RPMI8226 (cell line): ENCODE measurements at regions not wholly inside any gene's neighbourhood (a gene's known extent, or its start where the extent isn't known, plus 50 kb on each side); places are given as distances from the start of the nearest gene placed in this dataset.
"Not testable (repeated sequence)": the region's sequence is repeated elsewhere in the genome, so short reads cannot be mapped to it uniquely, and the experiment has no call there.

Source experiments
- DNase-seq: peaks from one replicate; pipeline ENCODE4 v3.0.0-alpha.2; 2015

GRCh38 chr4:167955006-167955405 lies 137.3 kb upstream of the ANXA10 start:
- no peak for DNase-seq

GRCh38 chr4:167956676-167957075 lies 135.7 kb upstream of the ANXA10 start:
- no peak for DNase-seq

GRCh38 chr4:167964766-167965373 lies 127.5 kb upstream of the ANXA10 start:
- DNase-seq, result no peak

DNA sequence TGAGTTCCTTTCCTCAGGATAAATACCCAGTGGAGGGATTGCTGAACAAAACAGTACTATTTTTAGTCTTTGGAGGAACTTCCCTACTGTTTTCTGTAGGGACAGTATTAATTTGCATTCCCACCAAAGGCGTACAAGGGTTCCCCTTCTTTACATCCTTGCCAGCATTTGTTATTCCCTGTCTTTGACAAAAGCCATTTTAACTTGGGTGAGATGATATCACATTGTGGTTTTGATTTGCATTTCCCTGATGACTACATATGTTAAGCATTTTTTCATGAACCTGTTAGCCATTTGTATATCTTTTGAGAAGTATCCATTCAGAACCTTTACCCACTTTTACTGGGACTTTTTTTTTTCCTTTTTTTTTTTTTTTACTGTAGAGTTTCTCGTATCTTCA lies 126.2 kb upstream of the ANXA10 start:
- DNase-seq, result no peak

GRCh38 chr4:167973513-167973912 lies 118.8 kb upstream of the ANXA10 start:
- DNase-seq, result no peak

GRCh38 chr4:167985565-167985964 lies 106.8 kb upstream of the ANXA10 start:
- no peak for DNase-seq

GRCh38 chr4:167986044-167986443 lies 106.3 kb upstream of the ANXA10 start:
- DNase-seq, result no peak

GRCh38 chr4:167987285-167987684 lies 105.1 kb upstream of the ANXA10 start:
- no peak for DNase-seq

GRCh38 chr4:167989815-167990214 lies 102.5 kb upstream of the ANXA10 start:
- DNase-seq, result no peak

DNA sequence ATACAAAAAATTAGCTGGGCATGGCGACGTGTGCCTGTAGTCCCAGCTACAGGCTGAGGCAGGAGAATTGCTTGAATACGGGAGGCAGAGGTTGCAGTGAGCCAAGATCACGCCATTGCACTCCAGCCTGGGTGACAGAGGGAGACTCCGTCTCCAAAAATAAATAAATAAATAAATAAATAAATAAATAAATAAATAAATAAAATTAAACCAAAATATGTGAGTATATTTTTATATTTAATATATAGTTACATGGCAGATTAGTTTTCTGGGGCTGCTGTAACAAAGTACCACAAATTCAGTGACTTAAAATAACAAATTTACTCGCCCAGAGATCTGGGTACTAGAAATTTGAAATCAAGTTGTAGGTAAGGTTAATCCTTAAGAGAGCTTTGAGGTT lies 84.2 kb upstream of the ANXA10 start:
- not testable (repeated sequence) for DNase-seq

DNA sequence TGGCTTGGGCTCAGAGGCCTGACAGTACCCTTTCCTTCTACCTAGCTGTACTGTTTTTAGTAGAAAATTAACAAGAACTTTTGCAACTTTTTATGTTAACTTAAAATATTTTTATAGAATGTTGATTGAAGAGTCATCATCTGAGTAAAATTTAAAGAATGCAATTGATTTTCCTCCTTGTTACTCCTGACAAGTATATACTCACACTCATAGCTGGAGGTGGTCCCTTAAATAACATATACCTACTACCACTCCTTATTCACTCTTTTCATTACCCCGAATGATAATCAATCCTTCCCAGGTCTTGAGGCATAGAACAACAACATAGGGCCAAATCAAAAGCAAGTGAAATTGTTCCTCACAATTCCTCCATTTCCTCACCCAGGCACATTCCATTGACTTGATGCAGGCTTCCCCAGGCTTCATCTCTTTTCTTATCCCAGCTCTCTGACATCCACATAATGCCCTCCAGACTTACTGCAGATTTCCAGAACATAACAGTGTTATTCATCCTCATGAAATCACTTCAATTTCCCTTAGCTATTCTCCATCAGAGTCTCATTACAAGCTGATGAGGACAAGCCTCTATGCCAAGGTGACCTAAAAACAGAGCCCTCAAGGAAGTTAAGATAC lies 73.2 kb upstream of the ANXA10 start:
- no peak for DNase-seq

- no peak for DNase-seq
Observed at GRCh38 chr4:168019921-168020320, 72.4 kb upstream of the ANXA10 start.

GRCh38 chr4:168021666-168022065 lies 70.7 kb upstream of the ANXA10 start:
- DNase-seq, result no peak

- no peak for DNase-seq
Observed at GRCh38 chr4:168028568-168028967, 63.8 kb upstream of the ANXA10 start.

GRCh38 chr4:168028970-168029597 lies 63.3 kb upstream of the ANXA10 start:
- DNase-seq, result no peak

GRCh38 chr4:168037676-168038075 lies 54.7 kb upstream of the ANXA10 start:
- DNase-seq, result no peak

GRCh38 chr4:168039593-168039992 lies 52.7 kb upstream of the ANXA10 start:
- DNase-seq, result no peak
